GM12878 (cell line): ENCODE measurements at regions not wholly inside any gene's neighbourhood (a gene's known extent, or its start where the extent isn't known, plus 50 kb on each side); places are given as distances from the start of the nearest gene placed in this dataset.

Experiments used
- BRCA1 ChIP-seq: IDR thresholded peaks from 2 replicates; pipeline ENCODE4 v1.6.1; 2011; ENCODE audit warnings: low read depth, low read length, improper control_type of control experiment
- CTCF ChIP-seq, 3 experiments: IDR thresholded peaks in 2 of 3; conservative IDR thresholded peaks in 1 of 3; 2 replicates each; pipeline ENCODE4 v1.5.1; 2011; ENCODE audit warnings: low read depth in 3 of 3, low read length in 3 of 3, mild to moderate bottlenecking in 3 of 3, control low read depth in 2 of 3, moderate library complexity in 2 of 3, inconsistent platforms in 1 of 3, mixed read lengths in 1 of 3; ENCODE audit not compliant: control insufficient read depth in 2 of 3, insufficient read depth in 1 of 3; ENCODE audit errors: extremely low read depth in 1 of 3
- RAD21 ChIP-seq: IDR thresholded peaks from 2 replicates; pipeline ENCODE4 v1.6.1; 2011; ENCODE audit warnings: mild to moderate bottlenecking, low read depth, low read length, moderate library complexity; ENCODE audit not compliant: insufficient read depth

DNA sequence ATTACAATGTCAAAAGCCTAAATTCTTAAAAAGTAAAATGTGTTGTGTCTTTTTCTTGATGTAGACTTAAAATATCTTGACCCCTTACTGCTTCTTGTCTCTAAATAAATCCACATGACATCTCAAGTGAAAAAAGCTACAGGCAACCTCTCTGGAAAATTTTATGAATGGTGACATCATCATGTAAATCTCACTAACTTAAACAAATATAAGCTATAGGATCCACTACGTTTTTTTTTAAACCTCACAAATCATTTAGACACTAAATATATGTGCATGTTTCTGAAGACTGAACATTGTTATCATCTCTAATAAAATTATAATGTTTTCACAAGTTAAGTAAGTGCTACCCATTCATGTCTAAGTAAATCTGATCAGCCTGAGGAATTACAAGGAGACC is 793.7 kb upstream of the PRR20A start:
- TF ChIP-seq BRCA1, result no peak
- no peak for TF ChIP-seq RAD21
- no peak for TF ChIP-seq CTCF (IDR thresholded peaks at IDR 0.05 in 2 of 3, conservative IDR thresholded peaks at IDR 0.05 in 1 of 3; ENCODE audit: control insufficient read depth in 2 of 3, extremely low read depth in 1 of 3, insufficient read depth in 1 of 3, low read depth in 3 of 3, low read length in 3 of 3)
